ENCODE measurements at regions not wholly inside any gene's neighbourhood (a gene's known extent, or its start where the extent isn't known, plus 50 kb on each side); places are given as distances from the start of the nearest gene placed in this dataset.
A peak's percentile ranks its signal among the peaks of the same experiment; 100 is the strongest.

DNA sequence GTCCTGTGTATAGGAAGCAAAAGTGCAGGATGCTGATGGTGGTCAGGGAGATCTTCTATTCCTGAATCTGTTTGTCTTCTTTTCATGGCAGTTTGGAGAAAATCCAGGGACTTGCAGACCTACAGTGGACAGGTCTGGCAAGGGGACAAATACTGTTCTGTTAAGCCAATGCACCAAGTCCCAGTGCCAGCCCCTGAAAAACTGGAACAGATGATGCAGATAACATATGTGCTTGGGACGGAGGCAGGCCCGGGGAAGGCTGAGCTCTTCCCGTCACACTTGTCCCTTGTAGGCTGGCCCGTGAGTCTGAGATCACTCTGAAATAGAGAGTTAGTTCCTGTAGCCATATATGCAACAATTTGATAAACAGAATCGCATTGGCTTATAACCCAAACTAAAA lies 265.7 kb downstream of the MTRR start:
- Mint-ChIP-seq H3K4me1 (no peaks in the 10 kb centered on the region), H3K4me3 (no peak overlapping the region), H3K36me3 (no peaks in the 10 kb centered on the region), H3K9me3 (peaks cover 0 to 4% (median 0%) of the 10 kb centered on the region in 11 donors), H3K27ac (no peak overlapping the region), H3K27me3 (no peaks in the 10 kb centered on the region)
- intact Hi-C loops (cut with micrococcal nuclease) = no loop called here
- CTCF ChIA-PET = no interaction called here
- ATAC-seq = no peak
- Histone ChIP-seq H3K9me3 (ENCODE audit: control insufficient read depth in 2 of 3, low read length in 3 of 3) (no peaks in the 10 kb centered on the region), H3K27ac (ENCODE audit: low read depth, low read length) (no peak overlapping the region), H3K36me3 (ENCODE audit: control insufficient read depth in 2 of 3, insufficient read depth in 3 of 3, low read length in 3 of 3) (no peaks in the 10 kb centered on the region), H3K4me3 (ENCODE audit: low read length) (no peak overlapping the region), H3K27me3 (ENCODE audit: control insufficient read depth in 2 of 2, insufficient read depth in 2 of 2, low read length in 2 of 2) (no peaks in the 10 kb centered on the region), H3K4me1 (ENCODE audit: control insufficient read depth in 2 of 2, insufficient read depth in 2 of 2, low read length in 2 of 2) (no peaks in the 10 kb centered on the region)
- POLR2A ChIA-PET = no interaction called here
- no peak for DNase-seq

DNA sequence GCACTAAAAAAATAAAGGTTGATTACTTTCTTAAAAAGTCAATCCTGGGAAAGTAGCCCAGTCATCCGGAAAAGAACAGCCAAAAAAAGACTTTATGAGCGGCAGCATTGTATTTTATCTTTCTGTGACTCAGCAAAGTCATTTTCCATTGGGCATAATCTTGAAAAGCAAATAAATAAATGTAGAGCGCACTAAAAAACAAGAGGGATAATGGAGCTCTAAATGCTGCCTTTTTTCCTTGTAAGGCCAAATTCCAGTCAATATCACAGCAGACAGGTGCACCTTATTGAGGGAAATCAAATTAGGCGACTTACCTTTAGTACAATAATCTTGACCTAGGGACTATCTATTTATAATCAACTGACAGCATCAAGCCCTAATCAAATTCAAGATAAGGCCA lies 266.8 kb downstream of the MTRR start:
- H3K27me3 Mint-ChIP-seq = no peaks in the 10 kb centered on the region
- no peaks in the 10 kb centered on the region for H3K4me1 Mint-ChIP-seq
- no peak overlapping the region for H3K4me3 Mint-ChIP-seq
- DNase-seq = no peak
- H3K27ac ChIP-seq (ENCODE audit: low read depth, low read length) = no peak overlapping the region
- ChIA-PET CTCF (no interaction called here), POLR2A (no interaction called here)
- no peaks in the 10 kb centered on the region for H3K9me3 ChIP-seq (ENCODE audit: control insufficient read depth in 2 of 3, low read length in 3 of 3)
- intact Hi-C loops (cut with micrococcal nuclease) = no loop called here
- H3K4me3 ChIP-seq (ENCODE audit: low read length) = no peak overlapping the region
- no peaks in the 10 kb centered on the region for H3K27me3 ChIP-seq (ENCODE audit: control insufficient read depth in 2 of 2, insufficient read depth in 2 of 2, low read length in 2 of 2)
- ATAC-seq = no peak
- H3K36me3 Mint-ChIP-seq = no peaks in the 10 kb centered on the region
- no peaks in the 10 kb centered on the region for H3K4me1 ChIP-seq (ENCODE audit: control insufficient read depth in 2 of 2, insufficient read depth in 2 of 2, low read length in 2 of 2)
- H3K36me3 ChIP-seq (ENCODE audit: control insufficient read depth in 2 of 3, insufficient read depth in 3 of 3, low read length in 3 of 3) = no peaks in the 10 kb centered on the region
- peaks cover 0 to 4% (median 0%) of the 10 kb centered on the region in 11 donors for H3K9me3 Mint-ChIP-seq
- H3K27ac Mint-ChIP-seq = no peak overlapping the region

DNA sequence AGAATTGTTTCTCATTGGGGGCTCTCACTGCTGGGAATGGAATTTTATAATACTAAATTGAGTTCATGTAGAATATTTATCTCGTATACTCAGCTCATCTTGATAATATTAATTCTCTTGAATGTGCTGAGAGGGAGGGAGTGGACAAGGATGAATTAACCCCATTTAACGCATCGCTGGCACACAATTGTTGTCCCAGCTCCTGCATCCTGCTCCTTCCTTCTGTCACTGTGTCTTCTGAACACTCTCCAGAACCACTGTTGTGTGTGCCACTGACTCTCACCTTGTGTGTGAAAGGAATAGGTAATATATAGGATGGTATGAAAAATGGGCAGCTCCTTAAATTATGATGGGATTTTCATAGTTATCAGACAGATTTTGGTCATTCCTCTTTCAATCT lies 267.3 kb downstream of the MTRR start:
- Mint-ChIP-seq H3K9me3 (peaks cover 0 to 4% (median 0%) of the 10 kb centered on the region in 11 donors), H3K4me1 (no peaks in the 10 kb centered on the region), H3K36me3 (no peaks in the 10 kb centered on the region), H3K4me3 (no peak overlapping the region), H3K27me3 (no peaks in the 10 kb centered on the region), H3K27ac (no peak overlapping the region)
- ChIA-PET POLR2A (no interaction called here), CTCF (no interaction called here)
- no peaks in the 10 kb centered on the region for H3K36me3 ChIP-seq (ENCODE audit: control insufficient read depth in 2 of 3, insufficient read depth in 3 of 3, low read length in 3 of 3)
- no peaks in the 10 kb centered on the region for H3K4me1 ChIP-seq (ENCODE audit: control insufficient read depth in 2 of 2, insufficient read depth in 2 of 2, low read length in 2 of 2)
- ATAC-seq (no peak), DNase-seq (no peak)
- intact Hi-C loops (cut with micrococcal nuclease) = no loop called here
- no peak overlapping the region for H3K4me3 ChIP-seq (ENCODE audit: low read length)
- no peaks in the 10 kb centered on the region for H3K9me3 ChIP-seq (ENCODE audit: control insufficient read depth in 2 of 3, low read length in 3 of 3)
- H3K27me3 ChIP-seq (ENCODE audit: control insufficient read depth in 2 of 2, insufficient read depth in 2 of 2, low read length in 2 of 2) = no peaks in the 10 kb centered on the region
- H3K27ac ChIP-seq (ENCODE audit: low read depth, low read length) = no peak overlapping the region

- no peak overlapping the region for H3K4me3 Mint-ChIP-seq
- ATAC-seq (no peak), DNase-seq (no peak)
- H3K27me3 Mint-ChIP-seq = peaks cover 0 to 1% (median 0%) of the 10 kb centered on the region in 5 donors
- no peaks in the 10 kb centered on the region for H3K9me3 ChIP-seq (ENCODE audit: control insufficient read depth in 2 of 3, low read length in 3 of 3)
- ChIA-PET CTCF (no interaction called here), POLR2A (no interaction called here)
- intact Hi-C loops (cut with micrococcal nuclease) = no loop called here
- peaks cover 0 to 5% (median 0%) of the 10 kb centered on the region in 11 donors for H3K9me3 Mint-ChIP-seq
- no peaks in the 10 kb centered on the region for H3K27me3 ChIP-seq (ENCODE audit: control insufficient read depth in 2 of 2, insufficient read depth in 2 of 2, low read length in 2 of 2)
- H3K36me3 ChIP-seq (ENCODE audit: control insufficient read depth in 2 of 3, insufficient read depth in 3 of 3, low read length in 3 of 3) = no peaks in the 10 kb centered on the region
- no peaks in the 10 kb centered on the region for H3K36me3 Mint-ChIP-seq
- H3K4me1 Mint-ChIP-seq = no peaks in the 10 kb centered on the region
- H3K27ac ChIP-seq (ENCODE audit: low read depth, low read length) = no peak overlapping the region
- no peaks in the 10 kb centered on the region for H3K4me1 ChIP-seq (ENCODE audit: control insufficient read depth in 2 of 2, insufficient read depth in 2 of 2, low read length in 2 of 2)
- H3K4me3 ChIP-seq (ENCODE audit: low read length) = no peak overlapping the region
- H3K27ac Mint-ChIP-seq = no peak overlapping the region
Measured at GRCh38 chr5:8137941-8138550, 269.1 kb downstream of the MTRR start.

- H3K36me3 ChIP-seq (ENCODE audit: control insufficient read depth in 2 of 3, insufficient read depth in 3 of 3, low read length in 3 of 3) = no peaks in the 10 kb centered on the region
- Mint-ChIP-seq H3K4me1 (no peaks in the 10 kb centered on the region), H3K36me3 (no peaks in the 10 kb centered on the region), H3K9me3 (peaks cover 0 to 5% (median 0%) of the 10 kb centered on the region in 11 donors), H3K27ac (peak overlapping the region in 1 of 9 donors; percentile 57), H3K27me3 (peaks cover 0 to 5% (median 0%) of the 10 kb centered on the region in 5 donors), H3K4me3 (no peak overlapping the region)
- intact Hi-C loops (cut with micrococcal nuclease) = no loop called here
- DNase-seq (no peak), ATAC-seq (no peak)
- ChIA-PET CTCF (no interaction called here), POLR2A (no interaction called here)
- H3K4me1 ChIP-seq (ENCODE audit: control insufficient read depth in 2 of 2, insufficient read depth in 2 of 2, low read length in 2 of 2) = no peaks in the 10 kb centered on the region
- H3K27me3 ChIP-seq (ENCODE audit: control insufficient read depth in 2 of 2, insufficient read depth in 2 of 2, low read length in 2 of 2) = no peaks in the 10 kb centered on the region
- H3K9me3 ChIP-seq (ENCODE audit: control insufficient read depth in 2 of 3, low read length in 3 of 3) = no peaks in the 10 kb centered on the region
- no peak overlapping the region for H3K4me3 ChIP-seq (ENCODE audit: low read length)
- no peak overlapping the region for H3K27ac ChIP-seq (ENCODE audit: low read depth, low read length)
Measured at GRCh38 chr5:8138884-8139283, 269.9 kb downstream of the MTRR start.

DNA sequence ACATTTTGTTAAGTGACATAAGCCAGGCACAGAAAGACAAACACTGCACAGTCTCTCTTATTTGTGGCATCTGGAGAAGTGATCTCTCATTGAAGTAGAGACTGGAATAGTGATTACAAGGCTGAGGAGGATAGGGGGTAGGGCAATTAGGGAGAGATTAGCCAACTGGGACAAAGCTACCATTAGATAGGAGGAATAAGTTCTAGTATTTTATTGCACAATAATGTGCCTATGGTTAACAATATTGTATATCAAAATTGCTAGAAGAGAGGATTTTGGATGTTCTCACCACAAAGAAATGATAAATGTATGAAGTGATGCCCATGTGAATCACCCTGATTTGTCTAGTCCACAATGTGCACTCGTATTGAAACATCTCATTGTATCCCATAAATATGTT lies 281.8 kb downstream of the MTRR start:
- ChIA-PET CTCF (no interaction called here), POLR2A (no interaction called here)
- ATAC-seq = no peak
- Histone ChIP-seq H3K27ac (ENCODE audit: low read depth, low read length) (no peak overlapping the region), H3K4me1 (ENCODE audit: control insufficient read depth in 2 of 2, insufficient read depth in 2 of 2, low read length in 2 of 2) (no peaks in the 10 kb centered on the region), H3K36me3 (ENCODE audit: control insufficient read depth in 2 of 3, insufficient read depth in 3 of 3, low read length in 3 of 3) (no peaks in the 10 kb centered on the region), H3K9me3 (ENCODE audit: control insufficient read depth in 2 of 3, low read length in 3 of 3) (no peaks in the 10 kb centered on the region), H3K27me3 (ENCODE audit: control insufficient read depth in 2 of 2, insufficient read depth in 2 of 2, low read length in 2 of 2) (no peaks in the 10 kb centered on the region), H3K4me3 (ENCODE audit: low read length) (no peak overlapping the region)
- intact Hi-C loops (cut with micrococcal nuclease) = no loop called here
- no peaks in the 10 kb centered on the region for H3K4me1 Mint-ChIP-seq
- H3K4me3 Mint-ChIP-seq = no peak overlapping the region
- no peak for DNase-seq
- no peaks in the 10 kb centered on the region for H3K36me3 Mint-ChIP-seq
- H3K27ac Mint-ChIP-seq = no peak overlapping the region
- H3K9me3 Mint-ChIP-seq = peaks cover 0 to 6% (median 1%) of the 10 kb centered on the region in 11 donors
- no peaks in the 10 kb centered on the region for H3K27me3 Mint-ChIP-seq

DNA sequence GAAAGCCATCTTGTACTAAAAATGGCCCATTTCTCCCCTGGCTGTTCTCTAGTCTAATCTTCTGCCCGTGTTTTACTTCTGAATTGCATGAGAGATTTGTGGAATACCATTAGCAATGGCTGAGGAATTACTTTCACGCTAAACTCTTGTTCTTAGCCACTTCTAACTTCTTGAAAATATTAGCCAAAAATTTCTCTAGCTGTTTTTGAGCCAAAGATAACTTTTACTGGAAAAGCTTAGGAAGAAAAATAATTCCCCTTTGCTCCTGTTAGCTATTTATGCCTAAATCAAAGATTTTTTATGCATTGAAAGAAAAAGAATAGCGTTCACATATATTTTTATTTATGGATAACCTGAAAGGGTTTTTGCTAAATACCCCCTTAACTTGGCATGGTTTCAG lies 287.8 kb downstream of the MTRR start:
- ATAC-seq (no peak), DNase-seq (no peak)
- H3K4me1 Mint-ChIP-seq = no peaks in the 10 kb centered on the region
- H3K4me3 Mint-ChIP-seq = no peak overlapping the region
- CTCF ChIA-PET = no interaction called here
- Histone ChIP-seq H3K9me3 (ENCODE audit: control insufficient read depth in 2 of 3, low read length in 3 of 3) (no peaks in the 10 kb centered on the region), H3K36me3 (ENCODE audit: control insufficient read depth in 2 of 3, insufficient read depth in 3 of 3, low read length in 3 of 3) (no peaks in the 10 kb centered on the region), H3K4me1 (ENCODE audit: control insufficient read depth in 2 of 2, insufficient read depth in 2 of 2, low read length in 2 of 2) (no peaks in the 10 kb centered on the region), H3K27me3 (ENCODE audit: control insufficient read depth in 2 of 2, insufficient read depth in 2 of 2, low read length in 2 of 2) (no peaks in the 10 kb centered on the region), H3K27ac (ENCODE audit: low read depth, low read length) (no peak overlapping the region), H3K4me3 (ENCODE audit: low read length) (no peak overlapping the region)
- H3K27me3 Mint-ChIP-seq = no peaks in the 10 kb centered on the region
- POLR2A ChIA-PET = no interaction called here
- intact Hi-C loops (cut with micrococcal nuclease) = no loop called here
- no peaks in the 10 kb centered on the region for H3K36me3 Mint-ChIP-seq
- no peak overlapping the region for H3K27ac Mint-ChIP-seq
- peaks cover 0 to 10% (median 4%) of the 10 kb centered on the region in 11 donors for H3K9me3 Mint-ChIP-seq
